ENCODE measurements at regions not wholly inside any gene's neighbourhood (a gene's known extent, or its start where the extent isn't known, plus 50 kb on each side); places are given as distances from the start of the nearest gene placed in this dataset.

GRCh38 chr19:46927106-46927505 is 66.3 kb downstream of the ARHGAP35 start:
- no peak for ATAC-seq

GRCh38 chr19:46927893-46928292 is 67.1 kb downstream of the ARHGAP35 start:
- POLR2A ChIA-PET = no interaction called here
- DNase-seq = no peak
- Mint-ChIP-seq H3K4me1 (peaks cover 21 to 64% (median 60%) of the 10 kb centered on the region in 4 donors), H3K36me3 (peaks cover 0 to 4% (median 0%) of the 10 kb centered on the region in 3 donors), H3K27me3 (no peaks in the 10 kb centered on the region), H3K9me3 (no peaks in the 10 kb centered on the region), H3K4me3 (no peak overlapping the region), H3K27ac (peak overlapping the region in 1 of 10 donors; percentile 45)
- no peak for ATAC-seq

More at GRCh38 chr19:46927106-46927505, 66.3 kb downstream of the ARHGAP35 start:
- H3K27ac Mint-ChIP-seq = peak overlapping the region in 5 of 10 donors; percentile 2 to 62 (median 40)
- H3K36me3 Mint-ChIP-seq = peaks cover 0 to 12% (median 6%) of the 10 kb centered on the region in 3 donors
- POLR2A ChIA-PET = no interaction called here
- no peak for DNase-seq
- no peaks in the 10 kb centered on the region for H3K27me3 Mint-ChIP-seq
- no peaks in the 10 kb centered on the region for H3K9me3 Mint-ChIP-seq
- no peak overlapping the region for H3K4me3 Mint-ChIP-seq
- peaks cover 22 to 65% (median 60%) of the 10 kb centered on the region in 4 donors for H3K4me1 Mint-ChIP-seq

- no peak for DNase-seq
- Mint-ChIP-seq H3K4me3 (no peak overlapping the region), H3K9me3 (no peaks in the 10 kb centered on the region), H3K27ac (no peak overlapping the region), H3K27me3 (no peaks in the 10 kb centered on the region), H3K4me1 (peaks cover 23 to 73% (median 65%) of the 10 kb centered on the region in 4 donors), H3K36me3 (peaks cover 0 to 3% (median 0%) of the 10 kb centered on the region in 3 donors)
- POLR2A ChIA-PET = interaction anchor here (0.6 kb wide), 1 partner anchor 208 kb away, joined by 4 read pairs; no protein-coding TSS in a partner anchor
- ATAC-seq = no peak
Measured at GRCh38 chr19:46928951-46929350, 68.2 kb downstream of the ARHGAP35 start.

GRCh38 chr19:46931202-46931601 is 70.4 kb downstream of the ARHGAP35 start:
- ATAC-seq (no peak), DNase-seq (no peak)
- no peaks in the 10 kb centered on the region for H3K36me3 Mint-ChIP-seq
- POLR2A ChIA-PET = no interaction called here
- H3K4me1 Mint-ChIP-seq = peaks cover 20 to 71% (median 62%) of the 10 kb centered on the region in 4 donors
- H3K27me3 Mint-ChIP-seq = no peaks in the 10 kb centered on the region
- peak overlapping the region in 6 of 10 donors; percentile 6 to 80 (median 46) for H3K27ac Mint-ChIP-seq
- no peaks in the 10 kb centered on the region for H3K9me3 Mint-ChIP-seq
- H3K4me3 Mint-ChIP-seq = no peak overlapping the region

GRCh38 chr19:46932346-46932745 is 71.5 kb downstream of the ARHGAP35 start:
- peak overlapping the region in 6 of 10 donors; percentile 8 to 84 (median 54) for H3K27ac Mint-ChIP-seq
- POLR2A ChIA-PET = no interaction called here
- peaks cover 0 to 2% (median 0%) of the 10 kb centered on the region in 3 donors for H3K36me3 Mint-ChIP-seq
- ATAC-seq (no peak), DNase-seq (no peak)
- H3K27me3 Mint-ChIP-seq = no peaks in the 10 kb centered on the region
- H3K9me3 Mint-ChIP-seq = no peaks in the 10 kb centered on the region
- H3K4me1 Mint-ChIP-seq = peaks cover 13 to 71% (median 62%) of the 10 kb centered on the region in 4 donors
- no peak overlapping the region for H3K4me3 Mint-ChIP-seq

GRCh38 chr19:46935066-46935663 is 74.4 kb downstream of the ARHGAP35 start:
- peaks cover 5 to 25% (median 7%) of the 10 kb centered on the region in 3 donors for H3K36me3 Mint-ChIP-seq
- H3K9me3 Mint-ChIP-seq = no peaks in the 10 kb centered on the region
- peaks cover 11 to 67% (median 58%) of the 10 kb centered on the region in 4 donors for H3K4me1 Mint-ChIP-seq
- peak overlapping the region; percentile 26 to 98 (median 68) for H3K27ac Mint-ChIP-seq
- POLR2A ChIA-PET = interaction anchor here (0.7 kb wide), 1 partner anchor 74 kb away, joined by 3 read pairs; no protein-coding TSS in a partner anchor
- DNase-seq (peak in 3 of 10 donors; percentile 26 to 30 (median 27)), ATAC-seq (peak; percentile 63 to 73)
- H3K4me3 Mint-ChIP-seq = peak overlapping the region; percentile 2 to 83 (median 61)
- H3K27me3 Mint-ChIP-seq = no peaks in the 10 kb centered on the region

- POLR2A ChIA-PET = no interaction called here
- peaks cover 7 to 16% (median 8%) of the 10 kb centered on the region in 4 donors for H3K4me1 Mint-ChIP-seq
- DNase-seq (no peak), ATAC-seq (no peak)
- H3K27me3 Mint-ChIP-seq = no peaks in the 10 kb centered on the region
- peak overlapping the region in 1 of 10 donors; percentile 24 for H3K27ac Mint-ChIP-seq
- no peak overlapping the region for H3K4me3 Mint-ChIP-seq
- H3K9me3 Mint-ChIP-seq = no peaks in the 10 kb centered on the region
- H3K36me3 Mint-ChIP-seq = peaks cover 0 to 51% (median 11%) of the 10 kb centered on the region in 3 donors
Measured at GRCh38 chr19:46943150-46943946, 76.3 kb upstream of the NPAS1 start.

- Mint-ChIP-seq H3K36me3 (peaks cover 0 to 43% (median 9%) of the 10 kb centered on the region in 3 donors), H3K4me1 (peaks cover 7 to 16% (median 8%) of the 10 kb centered on the region in 4 donors)
- POLR2A ChIA-PET = interaction anchor here (0.8 to 1.2 kb wide), 3 partner anchors 9 to 88 kb away, joined by 3 to 4 read pairs (median 4); no protein-coding TSS in a partner anchor
Measured at GRCh38 chr19:46944123-46944748, 75.4 kb upstream of the NPAS1 start.

GRCh38 chr19:46944918-46945628 is 74.6 kb upstream of the NPAS1 start:
- H3K27me3 Mint-ChIP-seq = no peaks in the 10 kb centered on the region
- DNase-seq (no peak), ATAC-seq (no peak)
- H3K36me3 Mint-ChIP-seq = peaks cover 0 to 37% (median 6%) of the 10 kb centered on the region in 3 donors
- no peak overlapping the region for H3K4me3 Mint-ChIP-seq
- peaks cover 7 to 16% (median 14%) of the 10 kb centered on the region in 4 donors for H3K4me1 Mint-ChIP-seq
- peak overlapping the region in 3 of 10 donors; percentile 14 to 38 (median 33) for H3K27ac Mint-ChIP-seq
- POLR2A ChIA-PET = interaction anchor here (0.8 to 1.2 kb wide), 3 partner anchors 9 to 89 kb away, joined by 3 to 4 read pairs (median 4); no protein-coding TSS in a partner anchor
- H3K9me3 Mint-ChIP-seq = no peaks in the 10 kb centered on the region

More at GRCh38 chr19:46944123-46944748, 75.4 kb upstream of the NPAS1 start:
- Mint-ChIP-seq H3K4me3 (no peak overlapping the region), H3K27ac (peak overlapping the region in 5 of 10 donors; percentile 14 to 37 (median 31)), H3K9me3 (no peaks in the 10 kb centered on the region), H3K27me3 (no peaks in the 10 kb centered on the region)
- ATAC-seq = no peak
- DNase-seq = no peak

GRCh38 chr19:46945694-46946489 is 73.7 kb upstream of the NPAS1 start:
- ATAC-seq (no peak), DNase-seq (no peak)
- POLR2A ChIA-PET = no interaction called here
- H3K27me3 Mint-ChIP-seq = no peaks in the 10 kb centered on the region
- peak overlapping the region in 3 of 10 donors; percentile 15 to 38 (median 31) for H3K27ac Mint-ChIP-seq
- peaks cover 0 to 31% (median 6%) of the 10 kb centered on the region in 3 donors for H3K36me3 Mint-ChIP-seq
- H3K4me1 Mint-ChIP-seq = peaks cover 8 to 24% (median 17%) of the 10 kb centered on the region in 4 donors
- no peaks in the 10 kb centered on the region for H3K9me3 Mint-ChIP-seq
- no peak overlapping the region for H3K4me3 Mint-ChIP-seq

- peaks cover 0 to 27% (median 2%) of the 10 kb centered on the region in 3 donors for H3K36me3 Mint-ChIP-seq
- H3K27ac Mint-ChIP-seq = no peak overlapping the region
- H3K4me1 Mint-ChIP-seq = peaks cover 8 to 32% (median 17%) of the 10 kb centered on the region in 4 donors
- no peaks in the 10 kb centered on the region for H3K9me3 Mint-ChIP-seq
- ATAC-seq (no peak), DNase-seq (no peak)
- POLR2A ChIA-PET = interaction anchor here (0.6 kb wide), 1 partner anchor 75 kb away, joined by 3 read pairs; no protein-coding TSS in a partner anchor
- no peak overlapping the region for H3K4me3 Mint-ChIP-seq
- H3K27me3 Mint-ChIP-seq = no peaks in the 10 kb centered on the region
Measured at GRCh38 chr19:46946611-46947238, 72.9 kb upstream of the NPAS1 start.

All from naive thymus-derived CD8-positive, alpha-beta T cell (primary cell).